ENCODE measurements at regions not wholly inside any gene's neighbourhood (a gene's known extent, or its start where the extent isn't known, plus 50 kb on each side); places are given as distances from the start of the nearest gene placed in this dataset.

DNA sequence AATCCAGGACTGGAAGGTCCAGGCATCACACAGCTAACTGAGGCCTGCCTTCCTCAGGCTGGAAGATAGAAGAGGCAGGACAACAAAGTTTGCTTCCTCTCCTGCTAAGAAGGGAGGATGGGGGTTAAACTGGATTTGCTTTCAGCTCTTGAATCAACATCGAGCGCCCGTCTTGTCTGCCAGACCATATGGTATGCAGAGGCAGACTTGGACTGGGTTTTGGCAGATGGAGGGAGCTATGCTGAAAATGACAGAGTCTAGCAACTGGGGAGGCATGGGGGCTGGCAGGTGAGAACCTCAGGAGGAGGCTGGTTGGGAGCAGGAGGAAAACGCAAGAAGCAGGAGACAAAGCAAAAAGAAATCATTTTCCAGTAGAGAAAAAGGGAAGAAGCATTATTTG lies 289.5 kb upstream of the IL12B start:
- Histone ChIP-seq H3K4me3 (no peak overlapping the region), H3K9ac (no peak overlapping the region), H3K79me2 (ENCODE audit: insufficient read depth) (no peaks in the 10 kb centered on the region), H2AFZ (no peak overlapping the region), H3K27me3 (replicated peaks; ENCODE audit: insufficient read depth) (peaks cover 14% of the 10 kb centered on the region; the same call in 1 of the 2 replicates), H3K4me1 (ENCODE audit: insufficient read depth) (peaks cover 8% of the 10 kb centered on the region), H3K27ac (no peak overlapping the region), H3F3A (ENCODE audit: insufficient read depth) (peaks cover 8% of the 10 kb centered on the region; the same call in 1 of the 2 replicates), H3K9me2 (ENCODE audit: insufficient read depth) (no peaks in the 10 kb centered on the region), H3K4me2 (ENCODE audit: unreplicated experiment) (no peak overlapping the region), H3K36me3 (ENCODE audit: low read depth) (no peaks in the 10 kb centered on the region), H4K20me1 (ENCODE audit: insufficient read depth) (no peaks in the 10 kb centered on the region), H3K9me3 (ENCODE audit: low read depth) (peaks cover 4% of the 10 kb centered on the region)
- in situ Hi-C loops (cut with MboI), result no loop called here
- no peak for DNase-seq
- WGBS, 2 experiments (ENCODE audit: low coverage in 1 of 2, low lambda C conversion rate in 2 of 2, missing lambda C conversion rate in 2 of 2), result 69 to 82% methylated on average over 4 of the region's 4 CpGs
- TF ChIP-seq EZH2 (IDR thresholded peaks at IDR 0.05; ENCODE audit: insufficient read depth, poor library complexity, severe bottlenecking), result no peak
- no peak for TF ChIP-seq EZH2phosphoT487 (IDR thresholded peaks at IDR 0.05; ENCODE audit: insufficient read depth, low read depth)

GRCh38 chr5:159620853-159621540 lies 290.7 kb upstream of the IL12B start:
- Histone ChIP-seq H3K9me2 (ENCODE audit: insufficient read depth) (no peaks in the 10 kb centered on the region), H2AFZ (no peak overlapping the region), H3K4me3 (no peak overlapping the region), H4K20me1 (ENCODE audit: insufficient read depth) (no peaks in the 10 kb centered on the region), H3K27ac (no peak overlapping the region), H3K9me3 (ENCODE audit: low read depth) (peaks cover 4% of the 10 kb centered on the region), H3K9ac (no peak overlapping the region), H3K27me3 (replicated peaks; ENCODE audit: insufficient read depth) (peaks cover 17% of the 10 kb centered on the region; the same call in 1 of the 2 replicates), H3K4me2 (ENCODE audit: unreplicated experiment) (no peak overlapping the region), H3K36me3 (ENCODE audit: low read depth) (no peaks in the 10 kb centered on the region), H3K79me2 (ENCODE audit: insufficient read depth) (no peaks in the 10 kb centered on the region), H3F3A (ENCODE audit: insufficient read depth) (peaks cover 8% of the 10 kb centered on the region; the same call in 1 of the 2 replicates), H3K4me1 (ENCODE audit: insufficient read depth) (peaks cover 8% of the 10 kb centered on the region)
- no peak for DNase-seq
- TF ChIP-seq EZH2 (IDR thresholded peaks at IDR 0.05; ENCODE audit: insufficient read depth, poor library complexity, severe bottlenecking), result no peak
- TF ChIP-seq EZH2phosphoT487 (IDR thresholded peaks at IDR 0.05; ENCODE audit: insufficient read depth, low read depth), result no peak
- in situ Hi-C loops (cut with MboI), result no loop called here
- WGBS, 2 experiments (ENCODE audit: low coverage in 1 of 2, low lambda C conversion rate in 2 of 2, missing lambda C conversion rate in 2 of 2), result 69% methylated on average over 5 of the region's 5 CpGs

GRCh38 chr5:159628703-159629102 lies 287.6 kb upstream of the ADRA1B start:
- Histone ChIP-seq H3K79me2 (ENCODE audit: insufficient read depth) (no peaks in the 10 kb centered on the region), H3K27ac (no peak overlapping the region), H3K36me3 (ENCODE audit: low read depth) (no peaks in the 10 kb centered on the region), H3F3A (ENCODE audit: insufficient read depth) (no peaks in the 10 kb centered on the region), H4K20me1 (ENCODE audit: insufficient read depth) (no peaks in the 10 kb centered on the region), H3K4me1 (ENCODE audit: insufficient read depth) (no peaks in the 10 kb centered on the region), H3K27me3 (replicated peaks; ENCODE audit: insufficient read depth) (peaks cover 25% of the 10 kb centered on the region), H3K9ac (no peak overlapping the region), H3K9me2 (ENCODE audit: insufficient read depth) (no peaks in the 10 kb centered on the region), H3K9me3 (ENCODE audit: low read depth) (no peaks in the 10 kb centered on the region), H2AFZ (no peak overlapping the region), H3K4me2 (ENCODE audit: unreplicated experiment) (no peak overlapping the region), H3K4me3 (no peak overlapping the region)
- DNase-seq, result no peak
- TF ChIP-seq EZH2phosphoT487 (IDR thresholded peaks at IDR 0.05; ENCODE audit: insufficient read depth, low read depth) (no peak), EZH2 (IDR thresholded peaks at IDR 0.05; ENCODE audit: insufficient read depth, poor library complexity, severe bottlenecking) (no peak)
- in situ Hi-C loops (cut with MboI), result no loop called here
- 43 to 66% methylated on average over 1 of the region's 1 CpG for WGBS, 2 experiments (ENCODE audit: low coverage in 1 of 2, low lambda C conversion rate in 2 of 2, missing lambda C conversion rate in 2 of 2)

GRCh38 chr5:159629158-159629557 lies 287.1 kb upstream of the ADRA1B start:
- no peaks in the 10 kb centered on the region for H3K79me2 ChIP-seq (ENCODE audit: insufficient read depth)
- peaks cover 25% of the 10 kb centered on the region for H3K27me3 ChIP-seq (replicated peaks; ENCODE audit: insufficient read depth)
- WGBS, 2 experiments (ENCODE audit: low coverage in 1 of 2, low lambda C conversion rate in 2 of 2, missing lambda C conversion rate in 2 of 2), result 59 to 64% methylated on average over 3 of the region's 3 CpGs
- no peaks in the 10 kb centered on the region for H4K20me1 ChIP-seq (ENCODE audit: insufficient read depth)
- no peak overlapping the region for H3K27ac ChIP-seq
- TF ChIP-seq EZH2phosphoT487 (IDR thresholded peaks at IDR 0.05; ENCODE audit: insufficient read depth, low read depth) (no peak), EZH2 (IDR thresholded peaks at IDR 0.05; ENCODE audit: insufficient read depth, poor library complexity, severe bottlenecking) (no peak)
- in situ Hi-C loops (cut with MboI), result no loop called here
- no peak for DNase-seq
- H3K4me1 ChIP-seq (ENCODE audit: insufficient read depth), result no peaks in the 10 kb centered on the region
- no peaks in the 10 kb centered on the region for H3K9me2 ChIP-seq (ENCODE audit: insufficient read depth)
- H3K9ac ChIP-seq, result no peak overlapping the region
- H3K36me3 ChIP-seq (ENCODE audit: low read depth), result no peaks in the 10 kb centered on the region
- no peaks in the 10 kb centered on the region for H3K9me3 ChIP-seq (ENCODE audit: low read depth)
- H3F3A ChIP-seq (ENCODE audit: insufficient read depth), result no peaks in the 10 kb centered on the region
- no peak overlapping the region for H3K4me2 ChIP-seq (ENCODE audit: unreplicated experiment)
- no peak overlapping the region for H2AFZ ChIP-seq
- no peak overlapping the region for H3K4me3 ChIP-seq

All from GM23248 (cell line).